ENCODE measurements at regions not wholly inside any gene's neighbourhood (a gene's known extent, or its start where the extent isn't known, plus 50 kb on each side); places are given as distances from the start of the nearest gene placed in this dataset.
A peak's percentile ranks its signal among the peaks of the same experiment; 100 is the strongest.

- no peak for TF ChIP-seq POLR2A (IDR thresholded peaks at IDR 0.05)
- no peak for TF ChIP-seq CTCF (IDR thresholded peaks at IDR 0.05)
- no peak overlapping the region for H3K4me3 ChIP-seq (ENCODE audit: low read depth, poor library complexity, severe bottlenecking)
- DNase-seq (ENCODE audit: low spot score in 2 of 2), result no peak
- 90 to 97% methylated on average over 1 of the region's 1 CpG for WGBS, 2 donors
- intact Hi-C loops (cut with DNase I; ENCODE audit: low total_unique reads), result no loop called here
These were observed 350.0 kb downstream of the USP25 start for GRCh38 chr21:16079830-16080229.

GRCh38 chr21:16081304-16081703 lies 351.5 kb downstream of the USP25 start:
- intact Hi-C loops (cut with DNase I; ENCODE audit: low total_unique reads), result no loop called here
- H3K4me3 ChIP-seq (ENCODE audit: low read depth, poor library complexity, severe bottlenecking), result no peak overlapping the region
- no peak for TF ChIP-seq CTCF (IDR thresholded peaks at IDR 0.05)
- TF ChIP-seq POLR2A (IDR thresholded peaks at IDR 0.05), result no peak
- WGBS, 2 donors, result 79 to 88% methylated on average over 2 of the region's 2 CpGs
- DNase-seq (ENCODE audit: low spot score in 2 of 2), result no peak

GRCh38 chr21:16082038-16082816 lies 352.4 kb downstream of the USP25 start:
- TF ChIP-seq POLR2A (IDR thresholded peaks at IDR 0.05) (no peak), CTCF (IDR thresholded peaks at IDR 0.05) (no peak)

GRCh38 chr21:16084776-16085364 lies 355.1 kb downstream of the USP25 start:
- no peak for TF ChIP-seq CTCF (IDR thresholded peaks at IDR 0.05)
- TF ChIP-seq POLR2A (IDR thresholded peaks at IDR 0.05), result no peak
- DNase-seq (ENCODE audit: low spot score in 2 of 2), result peak; percentile 72 to 89
- 57 to 70% methylated on average over 7 of the region's 7 CpGs for WGBS, 2 donors
- no peak overlapping the region for H3K4me3 ChIP-seq (ENCODE audit: low read depth, poor library complexity, severe bottlenecking)
- intact Hi-C loops (cut with DNase I; ENCODE audit: low total_unique reads), result no loop called here

More at GRCh38 chr21:16082038-16082816, 352.4 kb downstream of the USP25 start:
- H3K4me3 ChIP-seq (ENCODE audit: low read depth, poor library complexity, severe bottlenecking), result no peak overlapping the region
- 47 to 61% methylated on average over 6 of the region's 6 CpGs for WGBS, 2 donors
- intact Hi-C loops (cut with DNase I; ENCODE audit: low total_unique reads), result no loop called here
- DNase-seq (ENCODE audit: low spot score in 2 of 2), result no peak

- TF ChIP-seq POLR2A (IDR thresholded peaks at IDR 0.05) (no peak), CTCF (IDR thresholded peaks at IDR 0.05) (no peak)
- WGBS, 2 donors, result 76 to 78% methylated on average over 5 of the region's 5 CpGs
- no peak overlapping the region for H3K4me3 ChIP-seq (ENCODE audit: low read depth, poor library complexity, severe bottlenecking)
- no peak for DNase-seq (ENCODE audit: low spot score in 2 of 2)
- intact Hi-C loops (cut with DNase I; ENCODE audit: low total_unique reads), result no loop called here
These were observed 355.6 kb downstream of the USP25 start for GRCh38 chr21:16085421-16085820.
